HepG2 (cell line): ENCODE measurements at regions not wholly inside any gene's neighbourhood (a gene's known extent, or its start where the extent isn't known, plus 50 kb on each side); places are given as distances from the start of the nearest gene placed in this dataset.

Experiments used
- ATAC-seq: fragments of 200-7000 bp; cut with Tn5 transposase; 3 replicates; pipeline ENCODE4 v1.9.1; 2020; ENCODE audit warnings: mild to moderate bottlenecking, moderate library complexity
- BruUV-seq: library from RNA; stranded (reverse); fragments of 400-500 nt; replicated peaks from 2 replicates; lab custom pipeline; 2021; lab: Mats Ljungman, UMichigan
- CTCF ChIA-PET: fragments of 300-600 bp; formaldehyde crosslinking; extraction: SDS; loops from one replicate; lab custom pipeline; 2021; ENCODE audit warnings: low total read pairs, inconsistent platforms, low intra/inter-chr PET ratio; lab: Yijun Ruan, JAX
- POLR2A ChIA-PET: fragments of 350-600 bp; sonication (Branson Sonifier 250); formaldehyde crosslinking; loops from one replicate; lab custom pipeline; 2020; ENCODE audit warnings: antibody characterized with exemption, inconsistent platforms; lab: Yijun Ruan, JAX
- DNase-seq: peaks from one replicate; pipeline ENCODE4 v3.0.0-alpha.2; 2015; ENCODE audit warnings: low spot score
- FAIRE-seq: peaks from 3 replicates; lab custom pipeline; 2011; peaks lifted over from hg19 to GRCh38; lab: Jason Lieb, UNC
- H2AFZ ChIP-seq: one replicate; pipeline ENCODE4 v1.6.1; 2011; ENCODE audit warnings: low read length, inconsistent platforms
- H3K27ac ChIP-seq: fragments of 300-600 bp; 3 replicates; pipeline ENCODE4 v1.8.0; 2011; ENCODE audit warnings: mixed run types, mild to moderate bottlenecking, mixed read lengths, low read length, inconsistent platforms; ENCODE audit not compliant: insufficient read depth; ENCODE audit errors: extremely low read length
- H3K27me3 ChIP-seq, 2 experiments: fragments of 200-600 bp in 1 of 2; 2 replicates in 1 of 2; 3 replicates in 1 of 2; pipeline versions ENCODE4 v1.6.0 to v1.8.0; 2011; ENCODE audit warnings: low read length in 2 of 2, mild to moderate bottlenecking in 2 of 2, moderate library complexity in 2 of 2, inconsistent platforms in 1 of 2; ENCODE audit not compliant: insufficient read depth in 2 of 2, control insufficient read depth in 1 of 2
- H3K36me3 ChIP-seq, 2 experiments: fragments of 200-600 bp in 1 of 2; replicated peaks in 1 of 2; 2 replicates in 1 of 2; 3 replicates in 1 of 2; pipeline versions ENCODE4 v1.5.1 to v1.8.0; 2011; ENCODE audit warnings: low read length in 2 of 2, inconsistent platforms in 1 of 2; ENCODE audit not compliant: insufficient read depth in 2 of 2, control insufficient read depth in 1 of 2
- H3K4me1 ChIP-seq: 2 replicates; pipeline ENCODE4 v1.5.1; 2012; ENCODE audit warnings: low read length, inconsistent platforms; ENCODE audit not compliant: insufficient read depth
- H3K4me2 ChIP-seq: 2 replicates; pipeline ENCODE4 v1.6.0; 2011; ENCODE audit warnings: low read depth, low read length, inconsistent platforms
- H3K4me3 ChIP-seq, 3 experiments: fragments of 200-600 bp in 1 of 3; sonication (generic), shearing (Covaris generic) in 1 of 3; replicated peaks in 1 of 3; 2 replicates each; pipeline ENCODE4 v1.5.1; 2011 to 2016; ENCODE audit warnings: low read length in 3 of 3, inconsistent platforms in 2 of 3, low read depth in 2 of 3, mild to moderate bottlenecking in 2 of 3, control low read depth in 1 of 3, mixed read lengths in 1 of 3; ENCODE audit not compliant: insufficient read depth in 1 of 3
- H3K79me2 ChIP-seq: one replicate; pipeline ENCODE4 v1.6.1; 2011; ENCODE audit warnings: low read length, inconsistent platforms; ENCODE audit not compliant: insufficient read depth
- H3K9ac ChIP-seq: 2 replicates; pipeline ENCODE4 v1.6.0; 2011; ENCODE audit warnings: mild to moderate bottlenecking, low read depth, low read length, inconsistent platforms; ENCODE audit not compliant: insufficient read depth
- H3K9me3 ChIP-seq: 2 replicates; pipeline ENCODE4 v1.5.1; 2012; ENCODE audit warnings: mild to moderate bottlenecking, low read length
- H4K20me1 ChIP-seq: 2 replicates; pipeline ENCODE4 v1.6.0; 2011; ENCODE audit warnings: inconsistent platforms, mild to moderate bottlenecking, low read length, moderate library complexity; ENCODE audit not compliant: insufficient read depth
- ARID3A ChIP-seq: IDR thresholded peaks from 2 replicates; pipeline ENCODE4 v1.6.1; 2012; ENCODE audit warnings: low read depth, low read length, improper control_type of control experiment
- BRF2 ChIP-seq: sonication (generic); formaldehyde crosslinking; IDR thresholded peaks from 2 replicates; pipeline ENCODE4 v1.8.1; 2022; ENCODE audit warnings: mild to moderate bottlenecking, missing genetic modification reagents
- FOXK1 ChIP-seq: sonication (generic); formaldehyde crosslinking; IDR thresholded peaks from 2 replicates; pipeline ENCODE4 v1.4.0; 2020; ENCODE audit warnings: low read depth, missing genetic modification reagents, borderline replicate concordance
- GABPB1 ChIP-seq: IDR thresholded peaks from 2 replicates; pipeline ENCODE4 v1.6.1; 2016; ENCODE audit warnings: mild to moderate bottlenecking, missing genetic modification reagents, moderate library complexity, missing compliant biosample characterization
- GATAD2A ChIP-seq: IDR thresholded peaks from 2 replicates; pipeline ENCODE4 v1.6.1; 2016
- GLMP ChIP-seq: sonication (generic); formaldehyde crosslinking; IDR thresholded peaks from 2 replicates; pipeline ENCODE4 v1.9.0; 2021; ENCODE audit warnings: missing genetic modification reagents, mild to moderate bottlenecking, borderline replicate concordance
- HINFP ChIP-seq: sonication (generic); formaldehyde crosslinking; IDR thresholded peaks from 2 replicates; pipeline ENCODE4 v1.4.0; 2020; ENCODE audit warnings: low read depth, mild to moderate bottlenecking, missing genetic modification reagents
- HMG20A ChIP-seq: IDR thresholded peaks from 2 replicates; pipeline ENCODE4 v1.6.1; 2016; ENCODE audit warnings: borderline replicate concordance
- KDM1A ChIP-seq: IDR thresholded peaks from 2 replicates; pipeline ENCODE4 v1.6.1; 2016; ENCODE audit warnings: missing compliant biosample characterization
- MAFG ChIP-seq: sonication (generic); formaldehyde crosslinking; IDR thresholded peaks from 2 replicates; pipeline ENCODE4 v1.5.1; 2020; ENCODE audit warnings: mild to moderate bottlenecking, missing genetic modification reagents
- RFX1 ChIP-seq: fragments of 450-650 bp; IDR thresholded peaks from 2 replicates; pipeline ENCODE4 v1.6.1; 2017
- SIN3B ChIP-seq: fragments of 150-350 bp; IDR thresholded peaks from 2 replicates; pipeline ENCODE4 v1.6.1; 2014; ENCODE audit warnings: low read length
- SRSF1 ChIP-seq: fragments of 200-400 bp; formaldehyde crosslinking; optimal IDR thresholded peaks from 2 replicates; pipeline ENCODE3; 2017; ENCODE audit warnings: mild to moderate bottlenecking, low read depth, low read length, moderate library complexity
- ZNF431 ChIP-seq: sonication (generic); formaldehyde crosslinking; IDR thresholded peaks from 2 replicates; pipeline ENCODE4 v1.9.0; 2022; ENCODE audit warnings: missing genetic modification reagents, low read depth, mild to moderate bottlenecking, borderline replicate concordance
- WGBS: methylation state at CpG from one replicate; pipeline ENCODE4 v1.1.6; 2017; ENCODE audit warnings: low lambda C conversion rate; 5-methylcytosine and 5-hydroxymethylcytosine counted together
- in situ Hi-C: cut with HindIII; loops from 2 replicates; pipeline ENCODE4 v1.10.0; 2017; ENCODE audit warnings: low pct_unique_long_range_greater_than_20kb; ENCODE audit not compliant: extremely low pct_ligation_motif_present
- intact Hi-C: fragments of 100-400 bp; cut with micrococcal nuclease; formaldehyde crosslinking; loops from one replicate; pipeline ENCODE4 v1.10.0; 2022; ENCODE audit not compliant: unreplicated experiment

GRCh38 chr10:10315989-10316388 lies 701.7 kb upstream of the CELF2 start:
- ATAC-seq (no peak), FAIRE-seq (no peak)
- Histone ChIP-seq H3K9ac (no peak overlapping the region), H4K20me1 (no peaks in the 10 kb centered on the region), H3K9me3 (peaks cover 88% of the 10 kb centered on the region), H3K27me3 (no peaks in the 10 kb centered on the region), H2AFZ (no peak overlapping the region), H3K79me2 (no peaks in the 10 kb centered on the region), H3K36me3 (no peaks in the 10 kb centered on the region), H3K4me3 (no peak overlapping the region), H3K4me2 (no peak overlapping the region), H3K27ac (no peak overlapping the region)
- ChIA-PET POLR2A (no interaction called here), CTCF (no interaction called here)
- BruUV-seq, result no TSS peak
- in situ Hi-C loops, result no loop called here
- TF ChIP-seq SIN3B (no peak), ZNF431 (CRISPR knock-in tag) (no peak), GABPB1 (CRISPR knock-in tag) (no peak), GLMP (no peak), KDM1A (CRISPR knock-in tag) (no peak), HMG20A (no peak), MAFG (CRISPR knock-in tag) (no peak), GATAD2A (CRISPR knock-in tag) (no peak), RFX1 (no peak), HINFP (CRISPR knock-in tag) (no peak), ARID3A (no peak), FOXK1 (CRISPR knock-in tag) (no peak), BRF2 (no peak), SRSF1 (no peak)
- TF ChIP-seq, all 625 proteins: peak for 0
- no peak for DNase-seq
- H3K4me1 ChIP-seq, result no peaks in the 10 kb centered on the region
- intact Hi-C loops, result no loop called here
- 0% methylated on average over 1 of the region's 1 CpG for WGBS
